ENCODE measurements at regions not wholly inside any gene's neighbourhood (a gene's known extent, or its start where the extent isn't known, plus 50 kb on each side); places are given as distances from the start of the nearest gene placed in this dataset.
"Not testable (repeated sequence)": the region's sequence is repeated elsewhere in the genome, so short reads cannot be mapped to it uniquely, and the experiment has no call there.

DNA sequence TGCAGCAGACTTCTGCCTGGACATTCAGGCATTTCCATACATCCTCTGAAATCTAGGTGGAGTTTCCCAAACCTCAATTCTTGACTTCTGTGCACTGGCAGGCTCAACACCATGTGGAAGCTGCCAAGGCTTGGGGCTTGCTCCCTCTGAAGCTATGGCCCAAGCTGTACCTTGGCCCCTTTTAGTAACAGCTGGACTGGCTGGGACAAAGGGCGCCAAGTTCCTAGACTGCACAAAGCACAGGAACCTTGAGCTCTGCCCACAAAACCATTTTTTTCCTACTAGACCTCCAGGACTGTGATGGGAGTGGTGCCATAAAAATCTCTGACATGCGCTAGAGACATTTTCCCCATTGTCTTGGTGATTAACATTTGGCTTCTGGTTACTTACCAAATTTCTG, 127.1 kb upstream of the FUT9 start:
- not testable (repeated sequence) for TF ChIP-seq EZH2 (IDR thresholded peaks at IDR 0.05; ENCODE audit: insufficient read depth, poor library complexity, severe bottlenecking); EZH2phosphoT487 (IDR thresholded peaks at IDR 0.05; ENCODE audit: insufficient read depth, low read depth)
